GM23338 (cell line): ENCODE measurements at regions not wholly inside any gene's neighbourhood (a gene's known extent, or its start where the extent isn't known, plus 50 kb on each side); places are given as distances from the start of the nearest gene placed in this dataset.

Source experiments
- ATAC-seq: fragments of 200-7000 bp; cut with Tn5 transposase; 3 replicates; pipeline ENCODE4 v1.9.1; 2020
- DNase-seq: peaks from one replicate; pipeline ENCODE4 v3.0.0-alpha.2; 2015; ENCODE audit warnings: low spot score
- H2AFZ ChIP-seq: fragments of 200-600 bp; sonication (generic); 2 replicates; pipeline ENCODE4 v1.8.0; 2016; ENCODE audit warnings: antibody characterized with exemption, mild to moderate bottlenecking, moderate library complexity
- H3F3A ChIP-seq: fragments of 200-600 bp; sonication (generic); replicated peaks from 2 replicates; pipeline ENCODE4 v1.8.0; 2017; ENCODE audit warnings: antibody characterized with exemption, mixed run types, low read depth
- H3K27ac ChIP-seq: fragments of 200-600 bp; sonication (generic); 2 replicates; pipeline ENCODE4 v1.6.1; 2016; ENCODE audit warnings: low read depth
- H3K27me3 ChIP-seq: fragments of 200-600 bp; sonication (generic); 2 replicates; pipeline ENCODE4 v1.8.0; 2016; ENCODE audit warnings: mild to moderate bottlenecking, mixed run types, moderate library complexity; ENCODE audit not compliant: insufficient read depth
- H3K36me3 ChIP-seq: fragments of 200-600 bp; sonication (generic); 2 replicates; pipeline ENCODE4 v1.8.0; 2016; ENCODE audit warnings: mild to moderate bottlenecking; ENCODE audit not compliant: insufficient read depth
- H3K4me1 ChIP-seq: fragments of 200-600 bp; sonication (generic); 2 replicates; pipeline ENCODE4 v1.8.0; 2016; ENCODE audit warnings: mild to moderate bottlenecking, moderate library complexity; ENCODE audit not compliant: insufficient read depth
- H3K4me2 ChIP-seq: fragments of 200-600 bp; sonication (generic); 2 replicates; pipeline ENCODE4 v1.7.1; 2017; ENCODE audit warnings: mixed run types
- H3K4me3 ChIP-seq: fragments of 200-600 bp; sonication (generic); 2 replicates; pipeline ENCODE4 v1.6.1; 2016; ENCODE audit warnings: mixed run types
- H3K79me2 ChIP-seq: fragments of 200-600 bp; sonication (generic); replicated peaks from 2 replicates; pipeline ENCODE4 v1.8.0; 2017; ENCODE audit warnings: mild to moderate bottlenecking; ENCODE audit not compliant: insufficient read depth
- H3K9me2 ChIP-seq: fragments of 200-600 bp; sonication (generic); 2 replicates; pipeline ENCODE4 v1.8.0; 2017; ENCODE audit not compliant: insufficient read depth
- H4K20me1 ChIP-seq: fragments of 200-600 bp; sonication (generic); replicated peaks from 2 replicates; pipeline ENCODE4 v1.8.0; 2017; ENCODE audit warnings: mild to moderate bottlenecking; ENCODE audit not compliant: insufficient read depth
- H3K27ac Mint-ChIP-seq: 2 replicates; pipeline ENCODE4 v1.8.0; 2020; ENCODE audit warnings: inconsistent platforms, mild to moderate bottlenecking, moderate library complexity, mixed read lengths
- H3K27me3 Mint-ChIP-seq: 3 replicates; pipeline ENCODE4 v1.8.0; 2022; ENCODE audit warnings: low read depth, mild to moderate bottlenecking, moderate library complexity, mixed read lengths, inconsistent platforms; ENCODE audit not compliant: insufficient read depth, poor library complexity
- H3K36me3 Mint-ChIP-seq: 3 replicates; pipeline ENCODE4 v1.8.0; 2021; ENCODE audit warnings: low read depth, mild to moderate bottlenecking, inconsistent platforms, moderate library complexity, mixed read lengths
- H3K4me1 Mint-ChIP-seq: 3 replicates; pipeline ENCODE4 v1.8.0; 2020; ENCODE audit warnings: mild to moderate bottlenecking, inconsistent platforms, mixed read lengths
- H3K4me3 Mint-ChIP-seq: 3 replicates; pipeline ENCODE4 v1.8.0; 2021; ENCODE audit warnings: moderate library complexity, mild to moderate bottlenecking, inconsistent platforms, mixed read lengths
- H3K9me3 Mint-ChIP-seq: 3 replicates; pipeline ENCODE4 v1.8.0; 2020; ENCODE audit warnings: moderate library complexity, mild to moderate bottlenecking, inconsistent platforms, mixed read lengths
- CREB1 ChIP-seq: fragments of 250-450 bp; sonication (Bioruptor Pico); IDR thresholded peaks from 2 replicates; pipeline ENCODE4 v1.5.0; 2020; ENCODE audit warnings: low read depth, mild to moderate bottlenecking, moderate library complexity
- EZH2 ChIP-seq: fragments of 200-600 bp; sonication (generic); IDR thresholded peaks from one replicate; pipeline ENCODE4 v1.8.0; 2017; ENCODE audit warnings: antibody characterized with exemption, mild to moderate bottlenecking, low read depth; ENCODE audit not compliant: unreplicated experiment
- EZH2phosphoT487 ChIP-seq: fragments of 200-600 bp; sonication (generic); IDR thresholded peaks from one replicate; pipeline ENCODE4 v1.8.1; 2018; ENCODE audit warnings: antibody characterized with exemption; ENCODE audit not compliant: unreplicated experiment
- JUNB ChIP-seq: IDR thresholded peaks from one replicate; pipeline ENCODE4 v1.6.1; 2016; ENCODE audit warnings: antibody characterized with exemption; ENCODE audit not compliant: unreplicated experiment
- NANOG ChIP-seq: IDR thresholded peaks from 2 replicates; pipeline ENCODE4 v1.6.1; 2016; ENCODE audit warnings: antibody characterized with exemption, borderline replicate concordance
- POLR2AphosphoS5 ChIP-seq: IDR thresholded peaks from 2 replicates; pipeline ENCODE4 v1.6.1; 2016; ENCODE audit warnings: antibody characterized with exemption, low read depth
- STAT1 ChIP-seq: IDR thresholded peaks from one replicate; pipeline ENCODE4 v1.6.1; 2016; ENCODE audit warnings: antibody characterized with exemption; ENCODE audit not compliant: unreplicated experiment
- ZNF114 ChIP-seq: fragments of 250-450 bp; sonication (Bioruptor Pico); IDR thresholded peaks from 2 replicates; pipeline ENCODE4 v1.5.0; 2020; ENCODE audit warnings: mild to moderate bottlenecking, moderate library complexity
- ZNF331 ChIP-seq: fragments of 250-450 bp; sonication (Bioruptor Pico); IDR thresholded peaks from 2 replicates; pipeline ENCODE4 v1.5.0; 2020; ENCODE audit warnings: low read depth, mild to moderate bottlenecking, moderate library complexity
- TF ChIP-seq, protein P1 (sequence below), 2 experiments: fragments of 200-600 bp in 1 of 2; sonication (generic) in 1 of 2; conservative IDR thresholded peaks; 2 replicates each; pipeline versions ENCODE4 v1.5.1 to v1.6.1; 2016 to 2017; ENCODE audit warnings: antibody characterized with exemption in 2 of 2, low read depth in 2 of 2, mild to moderate bottlenecking in 2 of 2, moderate library complexity in 1 of 2
- TF ChIP-seq, protein P2 (sequence below): fragments of 250-450 bp; sonication (Bioruptor Pico); IDR thresholded peaks from 2 replicates; pipeline ENCODE4 v1.5.0; 2020; ENCODE audit warnings: mild to moderate bottlenecking, moderate library complexity
- TF ChIP-seq, protein P3 (sequence below): IDR thresholded peaks from 2 replicates; pipeline ENCODE4 v1.6.1; 2016; ENCODE audit warnings: antibody characterized with exemption
- TF ChIP-seq, protein P4 (sequence below): IDR thresholded peaks from one replicate; pipeline ENCODE4 v1.6.1; 2018; ENCODE audit warnings: antibody characterized with exemption; ENCODE audit not compliant: unreplicated experiment

DNA sequence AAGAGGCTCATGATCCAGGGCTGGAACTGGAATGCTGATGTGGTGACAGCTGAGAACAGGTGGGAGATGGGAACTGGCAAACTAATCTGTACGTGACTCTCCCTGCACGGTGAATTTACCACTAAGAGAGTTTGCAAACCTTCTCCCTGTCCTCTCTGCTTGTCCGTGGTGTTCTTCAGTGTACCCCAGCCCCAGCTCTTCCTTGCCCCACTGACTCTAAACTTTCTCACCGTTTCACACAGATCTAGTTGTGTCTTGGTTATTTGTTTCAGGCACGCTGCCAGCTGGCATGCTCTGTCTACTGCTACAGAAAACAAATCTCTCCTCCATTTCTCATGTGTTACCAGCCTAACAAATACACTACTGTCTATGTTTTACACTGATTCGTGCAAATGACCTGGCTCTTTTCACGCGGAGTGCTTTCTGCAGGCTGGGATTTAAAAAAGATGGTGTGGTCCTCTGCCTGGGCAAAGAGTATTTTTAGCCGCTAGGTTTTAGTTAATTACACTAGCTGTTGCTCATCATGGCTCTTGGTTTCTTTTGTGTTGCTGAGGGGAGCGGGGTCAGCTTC lies 192.7 kb upstream of the LRIG1 start:
- H3K27me3 Mint-ChIP-seq = no peaks in the 10 kb centered on the region
- Histone ChIP-seq H3K36me3 (no peaks in the 10 kb centered on the region), H3F3A (no peaks in the 10 kb centered on the region), H2AFZ (peak overlapping the region; percentile 98), H3K4me3 (no peak overlapping the region), H3K79me2 (no peaks in the 10 kb centered on the region), H3K4me2 (no peak overlapping the region), H3K27ac (no peak overlapping the region), H3K27me3 (no peaks in the 10 kb centered on the region), H3K4me1 (peaks cover 3% of the 10 kb centered on the region; the same call in 1 of the 2 replicates), H3K9me2 (0 out of 2 replicates have a peak, but pooled peaks cover 5% of the 10 kb centered on the region), H4K20me1 (no peaks in the 10 kb centered on the region)
- H3K27ac Mint-ChIP-seq = no peak overlapping the region
- ATAC-seq (no peak), DNase-seq (no peak)
- peaks cover 7% of the 10 kb centered on the region; the same call in 2 of the 3 replicates for H3K4me1 Mint-ChIP-seq
- TF ChIP-seq ZNF114 = no peak
- no peak for TF ChIP-seq CREB1
- TF ChIP-seq, protein P1, sequence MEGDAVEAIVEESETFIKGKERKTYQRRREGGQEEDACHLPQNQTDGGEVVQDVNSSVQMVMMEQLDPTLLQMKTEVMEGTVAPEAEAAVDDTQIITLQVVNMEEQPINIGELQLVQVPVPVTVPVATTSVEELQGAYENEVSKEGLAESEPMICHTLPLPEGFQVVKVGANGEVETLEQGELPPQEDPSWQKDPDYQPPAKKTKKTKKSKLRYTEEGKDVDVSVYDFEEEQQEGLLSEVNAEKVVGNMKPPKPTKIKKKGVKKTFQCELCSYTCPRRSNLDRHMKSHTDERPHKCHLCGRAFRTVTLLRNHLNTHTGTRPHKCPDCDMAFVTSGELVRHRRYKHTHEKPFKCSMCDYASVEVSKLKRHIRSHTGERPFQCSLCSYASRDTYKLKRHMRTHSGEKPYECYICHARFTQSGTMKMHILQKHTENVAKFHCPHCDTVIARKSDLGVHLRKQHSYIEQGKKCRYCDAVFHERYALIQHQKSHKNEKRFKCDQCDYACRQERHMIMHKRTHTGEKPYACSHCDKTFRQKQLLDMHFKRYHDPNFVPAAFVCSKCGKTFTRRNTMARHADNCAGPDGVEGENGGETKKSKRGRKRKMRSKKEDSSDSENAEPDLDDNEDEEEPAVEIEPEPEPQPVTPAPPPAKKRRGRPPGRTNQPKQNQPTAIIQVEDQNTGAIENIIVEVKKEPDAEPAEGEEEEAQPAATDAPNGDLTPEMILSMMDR (conservative IDR thresholded peaks at IDR 0.05; ENCODE audit: low read depth in 2 of 2) = no peak
- no peak for TF ChIP-seq POLR2AphosphoS5
- TF ChIP-seq, protein P2, sequence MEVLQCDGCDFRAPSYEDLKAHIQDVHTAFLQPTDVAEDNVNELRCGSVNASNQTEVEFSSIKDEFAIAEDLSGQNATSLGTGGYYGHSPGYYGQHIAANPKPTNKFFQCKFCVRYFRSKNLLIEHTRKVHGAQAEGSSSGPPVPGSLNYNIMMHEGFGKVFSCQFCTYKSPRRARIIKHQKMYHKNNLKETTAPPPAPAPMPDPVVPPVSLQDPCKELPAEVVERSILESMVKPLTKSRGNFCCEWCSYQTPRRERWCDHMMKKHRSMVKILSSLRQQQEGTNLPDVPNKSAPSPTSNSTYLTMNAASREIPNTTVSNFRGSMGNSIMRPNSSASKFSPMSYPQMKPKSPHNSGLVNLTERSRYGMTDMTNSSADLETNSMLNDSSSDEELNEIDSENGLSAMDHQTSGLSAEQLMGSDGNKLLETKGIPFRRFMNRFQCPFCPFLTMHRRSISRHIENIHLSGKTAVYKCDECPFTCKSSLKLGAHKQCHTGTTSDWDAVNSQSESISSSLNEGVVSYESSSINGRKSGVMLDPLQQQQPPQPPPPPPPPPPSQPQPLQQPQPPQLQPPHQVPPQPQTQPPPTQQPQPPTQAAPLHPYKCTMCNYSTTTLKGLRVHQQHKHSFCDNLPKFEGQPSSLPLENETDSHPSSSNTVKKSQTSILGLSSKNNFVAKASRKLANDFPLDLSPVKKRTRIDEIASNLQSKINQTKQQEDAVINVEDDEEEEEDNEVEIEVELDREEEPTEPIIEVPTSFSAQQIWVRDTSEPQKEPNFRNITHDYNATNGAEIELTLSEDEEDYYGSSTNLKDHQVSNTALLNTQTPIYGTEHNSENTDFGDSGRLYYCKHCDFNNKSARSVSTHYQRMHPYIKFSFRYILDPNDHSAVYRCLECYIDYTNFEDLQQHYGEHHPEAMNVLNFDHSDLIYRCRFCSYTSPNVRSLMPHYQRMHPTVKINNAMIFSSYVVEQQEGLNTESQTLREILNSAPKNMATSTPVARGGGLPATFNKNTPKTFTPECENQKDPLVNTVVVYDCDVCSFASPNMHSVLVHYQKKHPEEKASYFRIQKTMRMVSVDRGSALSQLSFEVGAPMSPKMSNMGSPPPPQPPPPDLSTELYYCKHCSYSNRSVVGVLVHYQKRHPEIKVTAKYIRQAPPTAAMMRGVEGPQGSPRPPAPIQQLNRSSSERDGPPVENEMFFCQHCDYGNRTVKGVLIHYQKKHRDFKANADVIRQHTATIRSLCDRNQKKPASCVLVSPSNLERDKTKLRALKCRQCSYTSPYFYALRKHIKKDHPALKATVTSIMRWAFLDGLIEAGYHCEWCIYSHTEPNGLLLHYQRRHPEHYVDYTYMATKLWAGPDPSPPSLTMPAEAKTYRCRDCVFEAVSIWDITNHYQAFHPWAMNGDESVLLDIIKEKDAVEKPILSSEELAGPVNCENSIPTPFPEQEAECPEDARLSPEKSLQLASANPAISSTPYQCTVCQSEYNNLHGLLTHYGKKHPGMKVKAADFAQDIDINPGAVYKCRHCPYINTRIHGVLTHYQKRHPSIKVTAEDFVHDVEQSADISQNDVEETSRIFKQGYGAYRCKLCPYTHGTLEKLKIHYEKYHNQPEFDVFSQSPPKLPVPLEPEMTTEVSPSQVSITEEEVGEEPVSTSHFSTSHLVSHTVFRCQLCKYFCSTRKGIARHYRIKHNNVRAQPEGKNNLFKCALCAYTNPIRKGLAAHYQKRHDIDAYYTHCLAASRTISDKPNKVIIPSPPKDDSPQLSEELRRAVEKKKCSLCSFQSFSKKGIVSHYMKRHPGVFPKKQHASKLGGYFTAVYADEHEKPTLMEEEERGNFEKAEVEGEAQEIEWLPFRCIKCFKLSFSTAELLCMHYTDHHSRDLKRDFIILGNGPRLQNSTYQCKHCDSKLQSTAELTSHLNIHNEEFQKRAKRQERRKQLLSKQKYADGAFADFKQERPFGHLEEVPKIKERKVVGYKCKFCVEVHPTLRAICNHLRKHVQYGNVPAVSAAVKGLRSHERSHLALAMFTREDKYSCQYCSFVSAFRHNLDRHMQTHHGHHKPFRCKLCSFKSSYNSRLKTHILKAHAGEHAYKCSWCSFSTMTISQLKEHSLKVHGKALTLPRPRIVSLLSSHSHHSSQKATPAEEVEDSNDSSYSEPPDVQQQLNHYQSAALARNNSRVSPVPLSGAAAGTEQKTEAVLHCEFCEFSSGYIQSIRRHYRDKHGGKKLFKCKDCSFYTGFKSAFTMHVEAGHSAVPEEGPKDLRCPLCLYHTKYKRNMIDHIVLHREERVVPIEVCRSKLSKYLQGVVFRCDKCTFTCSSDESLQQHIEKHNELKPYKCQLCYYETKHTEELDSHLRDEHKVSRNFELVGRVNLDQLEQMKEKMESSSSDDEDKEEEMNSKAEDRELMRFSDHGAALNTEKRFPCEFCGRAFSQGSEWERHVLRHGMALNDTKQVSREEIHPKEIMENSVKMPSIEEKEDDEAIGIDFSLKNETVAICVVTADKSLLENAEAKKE = no peak
- no peak for TF ChIP-seq NANOG
- TF ChIP-seq JUNB = no peak
- TF ChIP-seq, protein P3, sequence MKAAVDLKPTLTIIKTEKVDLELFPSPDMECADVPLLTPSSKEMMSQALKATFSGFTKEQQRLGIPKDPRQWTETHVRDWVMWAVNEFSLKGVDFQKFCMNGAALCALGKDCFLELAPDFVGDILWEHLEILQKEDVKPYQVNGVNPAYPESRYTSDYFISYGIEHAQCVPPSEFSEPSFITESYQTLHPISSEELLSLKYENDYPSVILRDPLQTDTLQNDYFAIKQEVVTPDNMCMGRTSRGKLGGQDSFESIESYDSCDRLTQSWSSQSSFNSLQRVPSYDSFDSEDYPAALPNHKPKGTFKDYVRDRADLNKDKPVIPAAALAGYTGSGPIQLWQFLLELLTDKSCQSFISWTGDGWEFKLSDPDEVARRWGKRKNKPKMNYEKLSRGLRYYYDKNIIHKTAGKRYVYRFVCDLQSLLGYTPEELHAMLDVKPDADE = no peak
- TF ChIP-seq EZH2phosphoT487 = no peak
- TF ChIP-seq, protein P4, sequence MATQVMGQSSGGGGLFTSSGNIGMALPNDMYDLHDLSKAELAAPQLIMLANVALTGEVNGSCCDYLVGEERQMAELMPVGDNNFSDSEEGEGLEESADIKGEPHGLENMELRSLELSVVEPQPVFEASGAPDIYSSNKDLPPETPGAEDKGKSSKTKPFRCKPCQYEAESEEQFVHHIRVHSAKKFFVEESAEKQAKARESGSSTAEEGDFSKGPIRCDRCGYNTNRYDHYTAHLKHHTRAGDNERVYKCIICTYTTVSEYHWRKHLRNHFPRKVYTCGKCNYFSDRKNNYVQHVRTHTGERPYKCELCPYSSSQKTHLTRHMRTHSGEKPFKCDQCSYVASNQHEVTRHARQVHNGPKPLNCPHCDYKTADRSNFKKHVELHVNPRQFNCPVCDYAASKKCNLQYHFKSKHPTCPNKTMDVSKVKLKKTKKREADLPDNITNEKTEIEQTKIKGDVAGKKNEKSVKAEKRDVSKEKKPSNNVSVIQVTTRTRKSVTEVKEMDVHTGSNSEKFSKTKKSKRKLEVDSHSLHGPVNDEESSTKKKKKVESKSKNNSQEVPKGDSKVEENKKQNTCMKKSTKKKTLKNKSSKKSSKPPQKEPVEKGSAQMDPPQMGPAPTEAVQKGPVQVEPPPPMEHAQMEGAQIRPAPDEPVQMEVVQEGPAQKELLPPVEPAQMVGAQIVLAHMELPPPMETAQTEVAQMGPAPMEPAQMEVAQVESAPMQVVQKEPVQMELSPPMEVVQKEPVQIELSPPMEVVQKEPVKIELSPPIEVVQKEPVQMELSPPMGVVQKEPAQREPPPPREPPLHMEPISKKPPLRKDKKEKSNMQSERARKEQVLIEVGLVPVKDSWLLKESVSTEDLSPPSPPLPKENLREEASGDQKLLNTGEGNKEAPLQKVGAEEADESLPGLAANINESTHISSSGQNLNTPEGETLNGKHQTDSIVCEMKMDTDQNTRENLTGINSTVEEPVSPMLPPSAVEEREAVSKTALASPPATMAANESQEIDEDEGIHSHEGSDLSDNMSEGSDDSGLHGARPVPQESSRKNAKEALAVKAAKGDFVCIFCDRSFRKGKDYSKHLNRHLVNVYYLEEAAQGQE = no peak
- no peak for TF ChIP-seq ZNF331 (CRISPR knock-in tag)
- no peak for TF ChIP-seq STAT1
- TF ChIP-seq EZH2 = no peak
- no peaks in the 10 kb centered on the region for H3K9me3 Mint-ChIP-seq
- no peak overlapping the region for H3K4me3 Mint-ChIP-seq
- H3K36me3 Mint-ChIP-seq = no peaks in the 10 kb centered on the region
